GM21619 (cell line): ENCODE measurements at regions not wholly inside any gene's neighbourhood (a gene's known extent, or its start where the extent isn't known, plus 50 kb on each side); places are given as distances from the start of the nearest gene placed in this dataset.

Source experiments
- ATAC-seq: cut with Tn5 transposase; IDR thresholded peaks from one replicate; pipeline ENCODE4 v1.9.1; 2021; ENCODE audit not compliant: unreplicated experiment

- no peak for ATAC-seq
Measured at GRCh38 chr14:38850664-38851063, 252.4 kb downstream of the SEC23A start.

GRCh38 chr14:38848243-38848935 is 254.6 kb downstream of the SEC23A start:
- no peak for ATAC-seq

- ATAC-seq = no peak
Measured at GRCh38 chr14:38847161-38847560, 255.9 kb downstream of the SEC23A start.

- ATAC-seq = no peak
Measured at GRCh38 chr14:38839694-38840365, 263.2 kb downstream of the SEC23A start.

GRCh38 chr14:38838979-38839323 is 264.1 kb downstream of the SEC23A start:
- ATAC-seq = no peak

GRCh38 chr14:38838049-38838978 is 264.7 kb downstream of the SEC23A start:
- ATAC-seq = no peak

GRCh38 chr14:38837343-38838048 is 265.5 kb downstream of the SEC23A start:
- no peak for ATAC-seq

- no peak for ATAC-seq
Measured at GRCh38 chr14:38836539-38836938, 266.5 kb downstream of the SEC23A start.

- ATAC-seq = no peak
Measured at GRCh38 chr14:38835874-38836273, 267.2 kb downstream of the SEC23A start.

GRCh38 chr14:38828183-38828827 is 274.7 kb downstream of the SEC23A start:
- no peak for ATAC-seq

- ATAC-seq = no peak
Measured at GRCh38 chr14:38824706-38825105, 278.3 kb downstream of the SEC23A start.

GRCh38 chr14:38818555-38818954 is 284.5 kb downstream of the SEC23A start:
- no peak for ATAC-seq

GRCh38 chr14:38808734-38809455 is 294.1 kb downstream of the SEC23A start:
- no peak for ATAC-seq

- ATAC-seq = no peak
Measured at GRCh38 chr14:38799671-38800070, 303.4 kb downstream of the SEC23A start.

- ATAC-seq = no peak
Measured at GRCh38 chr14:38794677-38795076, 308.4 kb downstream of the SEC23A start.

GRCh38 chr14:38791862-38792261 is 311.2 kb downstream of the SEC23A start:
- no peak for ATAC-seq

- ATAC-seq = no peak
Measured at GRCh38 chr14:38790916-38791315, 312.1 kb downstream of the SEC23A start.

GRCh38 chr14:38789805-38790204 is 313.2 kb downstream of the SEC23A start:
- ATAC-seq = no peak

- ATAC-seq = no peak
Measured at GRCh38 chr14:38788060-38788459, 315.0 kb downstream of the SEC23A start.

GRCh38 chr14:38786921-38787320 is 316.1 kb downstream of the SEC23A start:
- ATAC-seq = no peak
